GM19397 (cell line): ENCODE measurements at regions not wholly inside any gene's neighbourhood (a gene's known extent, or its start where the extent isn't known, plus 50 kb on each side); places are given as distances from the start of the nearest gene placed in this dataset.

Source experiments
- ATAC-seq: cut with Tn5 transposase; IDR thresholded peaks from one replicate; pipeline ENCODE4 v1.9.1; 2021; ENCODE audit warnings: mild to moderate bottlenecking, moderate library complexity; ENCODE audit not compliant: unreplicated experiment

DNA sequence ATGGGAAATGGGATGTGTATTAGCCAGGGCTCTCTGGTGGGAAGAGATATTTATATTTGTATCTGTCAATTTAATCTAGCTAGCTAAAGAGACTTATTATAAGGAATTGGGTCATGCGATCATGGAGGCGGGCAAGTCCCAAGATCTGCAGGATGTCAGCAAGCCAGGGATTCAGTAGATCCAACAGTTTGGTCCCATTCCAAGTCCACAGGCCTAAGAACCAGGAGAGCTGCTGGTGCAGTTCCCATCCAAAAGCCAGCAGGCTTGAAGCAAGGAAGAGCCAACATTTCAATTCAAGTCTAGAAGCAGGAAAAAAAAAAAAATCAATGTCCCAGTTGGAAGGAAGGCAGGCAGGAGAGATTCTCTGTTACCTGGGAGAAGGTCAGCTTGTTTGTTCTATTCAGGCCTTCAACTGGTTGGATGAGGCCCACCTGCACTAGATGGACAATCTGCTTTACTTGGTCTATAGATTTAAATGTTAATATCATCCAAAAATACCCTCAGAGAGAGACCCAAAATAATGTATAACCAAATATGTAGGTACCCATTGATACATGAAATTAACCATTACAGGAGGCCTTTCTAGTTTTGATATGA lies 60.7 kb upstream of the BCAT1 start:
- no peak for ATAC-seq

DNA sequence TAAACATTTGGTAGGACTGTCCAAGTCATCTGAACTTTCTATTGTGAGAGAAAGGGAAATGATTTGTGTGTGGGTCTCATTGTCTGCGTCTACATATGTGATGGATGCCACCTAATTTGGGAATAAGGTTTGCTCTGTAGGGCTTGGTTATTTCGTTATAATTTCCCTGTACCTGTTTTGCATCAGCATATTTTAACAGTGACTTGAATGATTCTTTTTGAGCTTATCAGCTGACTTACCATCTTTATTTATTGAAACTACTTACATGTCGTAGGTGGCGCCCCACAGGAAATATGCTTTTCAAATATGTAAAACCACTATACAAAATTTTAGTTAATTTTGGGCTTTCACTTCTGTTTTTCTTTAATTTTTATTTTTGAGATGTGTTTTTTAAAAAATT lies 56.5 kb upstream of the BCAT1 start:
- peak; percentile 56 for ATAC-seq

DNA sequence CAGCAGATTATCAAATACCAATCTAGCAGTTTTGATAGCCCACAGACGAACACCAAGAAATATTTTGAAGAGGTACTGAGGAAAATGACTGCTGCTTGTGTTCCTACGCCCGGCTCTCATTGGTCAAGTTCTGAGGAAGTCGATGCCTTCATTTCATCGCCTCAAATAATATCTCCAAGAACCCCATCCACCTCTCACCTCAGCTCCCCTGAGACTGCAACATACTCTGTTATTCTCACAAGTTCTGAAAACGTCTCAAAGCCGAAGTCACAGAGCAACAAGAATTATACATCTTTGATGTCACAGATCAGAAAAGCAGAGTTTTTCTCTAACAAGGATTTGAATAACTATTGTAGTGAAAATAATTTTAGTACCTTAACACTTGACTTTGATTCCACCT lies 55.5 kb upstream of the BCAT1 start:
- peak; percentile 36 for ATAC-seq

DNA sequence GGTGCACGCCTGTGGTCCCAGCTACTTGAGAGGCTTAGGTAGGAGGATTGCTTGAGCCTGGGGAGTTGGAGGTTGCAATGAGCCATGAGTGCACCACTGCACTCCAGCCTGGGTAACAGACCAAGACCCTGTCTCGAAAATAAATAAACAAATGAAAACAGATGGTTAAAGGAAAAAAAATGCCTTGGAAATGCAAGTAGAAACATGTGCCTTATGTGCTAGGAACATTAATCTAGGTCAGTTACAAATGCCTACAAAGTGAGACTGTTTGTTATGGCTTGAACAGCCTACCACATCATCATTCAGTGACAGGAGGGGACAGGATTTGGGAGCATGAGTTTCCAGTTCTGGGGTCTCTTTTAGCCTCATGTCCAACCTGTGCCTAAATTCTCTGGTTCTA lies 52.4 kb upstream of the BCAT1 start:
- no peak for ATAC-seq
